Tibial artery (tissue), 4 donors: ENCODE measurements at regions not wholly inside any gene's neighbourhood (a gene's known extent, or its start where the extent isn't known, plus 50 kb on each side); places are given as distances from the start of the nearest gene placed in this dataset.

Source experiments
- DNase-seq, 2 donors: peaks; one replicate each; pipeline ENCODE4 v3.0.0-alpha.2; 2019
- H3K27ac ChIP-seq, 2 donors: fragments of 200-600 bp; sonication (generic) in 1 of 2; 1 replicate in 1 of 2; 2 replicates in 1 of 2; pipeline ENCODE4 v1.5.1; 2018 to 2019; ENCODE audit warnings: mild to moderate bottlenecking in 1 of 2
- H3K27me3 ChIP-seq, 2 donors: fragments of 200-600 bp; sonication (generic) in 1 of 2; one replicate each; pipeline versions ENCODE4 v1.5.1 to v1.6.0; 2016 to 2019
- H3K36me3 ChIP-seq, 3 donors: fragments of 200-600 bp; sonication (generic) in 2 of 3; one replicate each; pipeline ENCODE4 v1.5.1; 2016 to 2019; ENCODE audit warnings: mild to moderate bottlenecking in 2 of 3
- H3K4me1 ChIP-seq, 4 donors: fragments of 200-600 bp; sonication (generic) in 2 of 4; 1 replicate in 3 of 4; 2 replicates in 1 of 4; pipeline ENCODE4 v1.5.1; 2016 to 2019
- H3K4me3 ChIP-seq, 2 donors: fragments of 200-600 bp; sonication (generic) in 1 of 2; 1 replicate in 1 of 2; 2 replicates in 1 of 2; pipeline ENCODE4 v1.5.1; 2018 to 2019; ENCODE audit warnings: mild to moderate bottlenecking in 2 of 2
- H3K9me3 ChIP-seq, 3 donors: fragments of 200-600 bp; sonication (generic) in 1 of 3; one replicate each; pipeline ENCODE4 v1.5.1; 2016 to 2019
- intact Hi-C: fragments of 100-400 bp; cut with DNase I; formaldehyde crosslinking; loops from one replicate; pipeline ENCODE4 v1.15.0; 2023; ENCODE audit warnings: low total_unique reads
- TF ChIP-seq, protein P1 (sequence below), 2 experiments: fragments of 200-600 bp in 1 of 2; fragments of 450-650 bp in 1 of 2; IDR thresholded peaks; one replicate each; pipeline ENCODE4 v1.5.1; 2017 to 2019; ENCODE audit warnings: antibody characterized with exemption in 2 of 2, mild to moderate bottlenecking in 1 of 2, moderate library complexity in 1 of 2

DNA sequence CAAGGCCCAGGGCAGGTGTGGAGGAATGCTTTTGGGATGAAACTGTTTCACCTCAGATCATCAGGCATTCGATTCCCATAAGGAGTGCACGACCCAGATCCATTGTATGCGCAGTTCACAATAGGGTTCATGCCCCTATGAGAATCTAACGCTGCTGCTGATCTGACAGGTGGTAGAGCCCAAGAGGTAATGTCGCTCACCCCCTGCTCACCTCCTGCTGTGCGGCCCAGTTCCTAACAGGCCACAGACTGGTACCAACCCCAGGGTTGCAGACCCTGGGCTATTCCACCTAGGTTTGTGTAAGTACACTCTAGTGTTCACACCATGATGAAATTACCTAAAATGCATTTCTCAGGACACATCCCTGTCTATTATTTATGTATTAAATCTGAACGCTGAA is 72.5 kb downstream of the COPS8 start:
- H3K27ac ChIP-seq, result peak overlapping the region in 1 of 2 donors; percentile 87
- intact Hi-C loops, result loop anchor here (5.0 to 10.0 kb wide), 2 partner anchors 319 to 417 kb away; no protein-coding TSS in a partner anchor
- no peaks in the 10 kb centered on the region for H3K27me3 ChIP-seq
- DNase-seq, result no peak
- H3K4me3 ChIP-seq, result no peak overlapping the region
- H3K4me1 ChIP-seq, result peaks cover 0 to 23% (median 15%) of the 10 kb centered on the region in 4 donors
- TF ChIP-seq, protein P1, sequence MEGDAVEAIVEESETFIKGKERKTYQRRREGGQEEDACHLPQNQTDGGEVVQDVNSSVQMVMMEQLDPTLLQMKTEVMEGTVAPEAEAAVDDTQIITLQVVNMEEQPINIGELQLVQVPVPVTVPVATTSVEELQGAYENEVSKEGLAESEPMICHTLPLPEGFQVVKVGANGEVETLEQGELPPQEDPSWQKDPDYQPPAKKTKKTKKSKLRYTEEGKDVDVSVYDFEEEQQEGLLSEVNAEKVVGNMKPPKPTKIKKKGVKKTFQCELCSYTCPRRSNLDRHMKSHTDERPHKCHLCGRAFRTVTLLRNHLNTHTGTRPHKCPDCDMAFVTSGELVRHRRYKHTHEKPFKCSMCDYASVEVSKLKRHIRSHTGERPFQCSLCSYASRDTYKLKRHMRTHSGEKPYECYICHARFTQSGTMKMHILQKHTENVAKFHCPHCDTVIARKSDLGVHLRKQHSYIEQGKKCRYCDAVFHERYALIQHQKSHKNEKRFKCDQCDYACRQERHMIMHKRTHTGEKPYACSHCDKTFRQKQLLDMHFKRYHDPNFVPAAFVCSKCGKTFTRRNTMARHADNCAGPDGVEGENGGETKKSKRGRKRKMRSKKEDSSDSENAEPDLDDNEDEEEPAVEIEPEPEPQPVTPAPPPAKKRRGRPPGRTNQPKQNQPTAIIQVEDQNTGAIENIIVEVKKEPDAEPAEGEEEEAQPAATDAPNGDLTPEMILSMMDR (IDR thresholded peaks at IDR 0.05), result no peak
- H3K9me3 ChIP-seq, result no peaks in the 10 kb centered on the region
- H3K36me3 ChIP-seq, result no peaks in the 10 kb centered on the region

DNA sequence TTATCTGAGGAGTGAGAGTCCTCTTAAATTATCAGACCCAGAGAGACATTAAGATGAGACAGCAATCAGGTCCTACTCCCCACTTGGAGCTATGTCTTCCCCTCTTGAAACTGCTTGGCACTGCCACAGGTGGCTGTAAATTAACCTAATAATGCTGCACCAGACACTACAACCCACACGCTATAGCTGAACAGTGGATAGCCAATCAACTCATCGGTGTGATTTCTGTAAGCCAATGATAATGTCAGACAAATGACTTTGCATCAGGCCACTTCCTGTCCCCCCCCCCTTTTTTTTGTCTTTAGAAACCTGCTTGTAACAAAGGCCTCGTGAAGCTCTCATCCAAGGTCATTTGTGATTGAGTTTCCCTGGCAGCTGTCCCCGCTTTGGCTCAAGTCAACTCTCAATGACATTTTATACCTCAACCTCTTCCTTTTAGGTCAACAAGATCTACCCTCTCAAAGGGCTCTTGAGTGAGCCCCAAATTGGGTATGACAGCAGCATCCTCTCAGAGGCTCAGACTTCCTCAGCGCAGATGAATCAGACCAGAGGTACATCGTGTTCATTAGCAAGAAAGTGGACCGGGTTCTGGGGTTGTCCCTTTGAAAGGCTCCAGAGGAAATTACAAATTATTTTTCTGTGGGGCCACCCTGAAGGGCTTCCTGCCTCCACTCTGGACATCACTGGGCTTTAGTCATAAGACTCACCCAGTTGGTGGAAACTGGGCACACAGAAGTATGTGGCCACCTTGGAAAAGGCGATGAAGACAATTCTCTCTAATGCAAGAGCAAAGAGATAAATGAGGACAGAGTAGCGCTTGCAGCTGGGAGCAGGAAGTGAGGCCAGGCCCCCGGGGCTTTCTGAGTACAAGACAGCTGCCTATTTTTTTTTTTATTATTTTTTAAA is 73.6 kb downstream of the COPS8 start:
- no peak overlapping the region for H3K4me3 ChIP-seq
- peaks cover 0 to 23% (median 15%) of the 10 kb centered on the region in 4 donors for H3K4me1 ChIP-seq
- H3K27ac ChIP-seq, result peak overlapping the region in 1 of 2 donors; percentile 5
- no peaks in the 10 kb centered on the region for H3K36me3 ChIP-seq
- TF ChIP-seq, protein P1 (IDR thresholded peaks at IDR 0.05), result no peak
- no peaks in the 10 kb centered on the region for H3K9me3 ChIP-seq
- no peaks in the 10 kb centered on the region for H3K27me3 ChIP-seq
- intact Hi-C loops, result loop anchor here (5.0 to 10.0 kb wide), 2 partner anchors 318 to 416 kb away; no protein-coding TSS in a partner anchor
- peak in 1 of 2 donors; percentile 61 for DNase-seq

DNA sequence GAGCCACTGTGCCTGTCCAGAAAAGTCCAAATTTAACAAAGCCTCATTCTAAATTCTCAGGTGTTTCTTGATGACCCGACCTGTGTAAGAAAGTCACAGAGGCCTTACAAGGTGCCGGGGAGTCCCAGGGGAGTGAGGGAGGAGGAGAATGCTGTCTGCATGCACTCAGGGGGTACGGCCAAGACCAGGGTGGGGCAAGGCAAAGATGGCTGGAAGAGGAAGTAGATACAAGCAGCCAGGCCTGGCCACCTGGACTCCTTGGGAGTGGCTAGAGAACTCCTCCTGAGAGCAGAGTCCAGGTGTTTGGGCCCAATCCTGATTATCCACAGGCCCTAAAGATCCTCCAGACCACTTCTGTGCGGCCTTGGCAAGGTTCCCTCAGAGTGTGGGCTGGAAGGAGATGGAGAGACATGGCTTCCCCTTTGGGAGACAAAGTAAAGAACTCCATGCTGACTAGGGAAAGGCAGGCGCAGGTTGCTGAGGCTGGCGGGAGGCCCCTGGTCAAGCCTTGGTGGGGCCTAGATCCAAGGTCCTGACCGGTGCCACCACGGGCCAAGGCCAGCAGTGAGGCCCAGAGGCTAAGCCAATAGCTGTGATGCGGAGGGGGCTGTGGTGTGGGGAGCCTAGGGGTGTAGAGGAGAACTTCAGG is 74.7 kb downstream of the COPS8 start:
- intact Hi-C loops, result no loop called here
- H3K27ac ChIP-seq, result peak overlapping the region; percentile 52 to 55
- no peak for DNase-seq

DNA sequence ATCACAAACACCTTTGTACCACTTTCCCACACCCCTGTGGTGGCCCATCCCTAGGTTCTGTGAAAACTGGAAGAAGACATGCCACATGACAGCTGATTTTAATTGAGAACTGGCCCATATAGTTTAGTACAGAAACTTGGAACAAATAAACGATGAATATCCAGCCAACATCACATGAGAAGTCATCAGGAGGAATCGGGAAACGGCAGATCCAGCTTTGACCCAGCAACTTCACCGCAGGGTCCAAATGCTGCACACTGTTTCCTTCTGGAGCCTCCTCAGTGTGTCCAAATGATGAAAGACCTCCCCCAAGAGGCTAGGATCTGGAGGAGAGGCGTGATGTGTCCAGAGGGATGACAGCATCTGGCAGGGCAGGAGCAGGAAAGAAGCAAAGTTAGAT is 75.5 kb downstream of the COPS8 start:
- no peaks in the 10 kb centered on the region for H3K36me3 ChIP-seq
- peaks cover 0 to 20% (median 12%) of the 10 kb centered on the region in 4 donors for H3K4me1 ChIP-seq
- TF ChIP-seq, protein P1 (IDR thresholded peaks at IDR 0.05), result no peak
- H3K9me3 ChIP-seq, result no peaks in the 10 kb centered on the region
- H3K27me3 ChIP-seq, result no peaks in the 10 kb centered on the region
- H3K4me3 ChIP-seq, result no peak overlapping the region
- intact Hi-C loops, result no loop called here
- DNase-seq, result peak; percentile 86
- peak overlapping the region; percentile 54 to 55 for H3K27ac ChIP-seq

More for the DNA sequence above, 74.7 kb downstream of the COPS8 start:
- H3K36me3 ChIP-seq, result no peaks in the 10 kb centered on the region
- TF ChIP-seq, protein P1 (IDR thresholded peaks at IDR 0.05), result no peak
- no peaks in the 10 kb centered on the region for H3K9me3 ChIP-seq
- no peaks in the 10 kb centered on the region for H3K27me3 ChIP-seq
- H3K4me1 ChIP-seq, result peaks cover 0 to 23% (median 15%) of the 10 kb centered on the region in 4 donors
- H3K4me3 ChIP-seq, result no peak overlapping the region

DNA sequence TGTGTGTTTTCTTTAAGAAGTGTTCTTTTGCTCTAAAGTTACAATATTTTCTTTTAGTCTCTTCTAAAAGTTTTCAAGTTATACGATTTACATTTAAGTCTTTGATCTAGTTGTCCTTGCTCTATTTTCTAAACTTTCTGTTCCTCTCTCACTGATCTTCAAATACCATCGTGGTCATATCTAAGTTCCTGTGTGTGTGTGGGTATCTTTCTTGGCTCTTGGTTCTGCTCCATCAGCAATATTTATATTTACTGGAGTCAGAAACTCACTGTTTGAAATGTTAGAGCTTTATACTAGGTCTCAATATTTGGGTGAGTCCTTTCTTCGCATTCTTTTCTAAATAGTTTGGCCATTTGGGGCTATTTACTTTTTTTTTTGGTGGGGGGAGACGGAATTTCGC is 77.3 kb downstream of the COPS8 start:
- TF ChIP-seq, protein P1 (IDR thresholded peaks at IDR 0.05), result no peak
- no peak for DNase-seq
- Histone ChIP-seq H3K4me3 (no peak overlapping the region), H3K9me3 (no peaks in the 10 kb centered on the region), H3K27me3 (no peaks in the 10 kb centered on the region), H3K27ac (no peak overlapping the region), H3K4me1 (peaks cover 0 to 3% (median 0%) of the 10 kb centered on the region in 4 donors), H3K36me3 (no peaks in the 10 kb centered on the region)
- intact Hi-C loops, result no loop called here
